ENCODE measurements at regions not wholly inside any gene's neighbourhood (a gene's known extent, or its start where the extent isn't known, plus 50 kb on each side); places are given as distances from the start of the nearest gene placed in this dataset.

DNA sequence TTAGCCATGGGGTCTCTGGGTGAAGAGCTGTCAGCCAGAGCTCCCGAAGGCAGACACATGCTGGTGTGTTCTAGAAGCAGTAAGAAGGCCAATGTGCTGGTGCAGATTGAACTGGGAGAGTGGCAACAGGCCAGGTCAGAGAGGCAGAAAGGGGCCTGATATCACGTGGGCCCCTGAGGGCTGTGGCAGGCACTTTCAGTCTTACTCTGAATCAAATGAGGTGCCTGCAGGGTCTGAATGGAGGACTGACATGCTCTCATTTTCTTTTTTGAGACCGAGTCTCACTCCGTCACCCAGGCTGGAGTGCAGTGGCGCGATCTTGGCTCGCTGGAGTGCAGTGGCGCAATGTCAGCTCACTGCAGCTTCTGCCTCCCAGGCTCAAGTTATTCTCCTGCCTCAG is 293.8 kb downstream of the ABCC12 start:
- H3K4me1 Mint-ChIP-seq (ENCODE audit: low read depth, unreplicated experiment) = no peaks in the 10 kb centered on the region
- H3K27ac Mint-ChIP-seq (ENCODE audit: unreplicated experiment) = no peak overlapping the region
- no peak for DNase-seq
- H3K27me3 Mint-ChIP-seq (ENCODE audit: unreplicated experiment) = peaks cover 8% of the 10 kb centered on the region
- H3K4me3 Mint-ChIP-seq (ENCODE audit: unreplicated experiment) = no peak overlapping the region
- H3K36me3 Mint-ChIP-seq (ENCODE audit: unreplicated experiment) = no peaks in the 10 kb centered on the region
- TF ChIP-seq, protein P1, sequence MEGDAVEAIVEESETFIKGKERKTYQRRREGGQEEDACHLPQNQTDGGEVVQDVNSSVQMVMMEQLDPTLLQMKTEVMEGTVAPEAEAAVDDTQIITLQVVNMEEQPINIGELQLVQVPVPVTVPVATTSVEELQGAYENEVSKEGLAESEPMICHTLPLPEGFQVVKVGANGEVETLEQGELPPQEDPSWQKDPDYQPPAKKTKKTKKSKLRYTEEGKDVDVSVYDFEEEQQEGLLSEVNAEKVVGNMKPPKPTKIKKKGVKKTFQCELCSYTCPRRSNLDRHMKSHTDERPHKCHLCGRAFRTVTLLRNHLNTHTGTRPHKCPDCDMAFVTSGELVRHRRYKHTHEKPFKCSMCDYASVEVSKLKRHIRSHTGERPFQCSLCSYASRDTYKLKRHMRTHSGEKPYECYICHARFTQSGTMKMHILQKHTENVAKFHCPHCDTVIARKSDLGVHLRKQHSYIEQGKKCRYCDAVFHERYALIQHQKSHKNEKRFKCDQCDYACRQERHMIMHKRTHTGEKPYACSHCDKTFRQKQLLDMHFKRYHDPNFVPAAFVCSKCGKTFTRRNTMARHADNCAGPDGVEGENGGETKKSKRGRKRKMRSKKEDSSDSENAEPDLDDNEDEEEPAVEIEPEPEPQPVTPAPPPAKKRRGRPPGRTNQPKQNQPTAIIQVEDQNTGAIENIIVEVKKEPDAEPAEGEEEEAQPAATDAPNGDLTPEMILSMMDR (IDR thresholded peaks at IDR 0.05; ENCODE audit: partially characterized antibody, unreplicated experiment) = no peak
- no peaks in the 10 kb centered on the region for H3K9me3 Mint-ChIP-seq (ENCODE audit: unreplicated experiment)

DNA sequence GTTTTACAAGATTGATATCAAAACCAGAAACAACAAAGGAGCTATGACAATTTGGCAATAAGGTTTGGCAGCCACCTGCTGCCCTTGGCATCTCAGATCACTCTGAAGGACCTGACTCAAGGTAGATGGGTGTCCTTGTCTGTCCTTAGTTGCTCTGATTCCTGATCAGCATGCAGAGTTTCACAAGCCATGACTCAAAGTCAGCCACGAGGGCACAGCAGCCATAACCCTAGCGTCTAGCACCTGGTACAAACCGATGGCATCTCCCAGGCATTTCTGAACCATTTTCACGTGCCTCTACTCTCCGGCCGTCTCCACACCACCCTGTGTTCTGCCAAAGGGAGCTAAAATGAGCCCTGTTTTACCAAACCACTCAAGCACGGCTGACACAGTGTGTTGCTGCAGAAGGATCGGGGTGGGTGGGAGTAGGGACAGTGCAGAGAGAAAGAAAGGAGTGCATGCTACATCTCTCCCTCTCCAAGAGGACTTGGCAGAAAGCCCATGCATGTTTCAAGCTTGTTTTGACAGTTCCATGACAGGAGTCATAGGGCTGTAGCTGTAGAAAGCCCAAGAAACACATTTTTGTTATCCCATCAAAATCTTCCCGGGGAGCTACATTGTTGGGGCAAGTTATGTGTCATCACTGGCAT is 297.3 kb downstream of the ABCC12 start:
- no peak overlapping the region for H3K4me3 Mint-ChIP-seq (ENCODE audit: unreplicated experiment)
- peaks cover 6% of the 10 kb centered on the region for H3K36me3 Mint-ChIP-seq (ENCODE audit: unreplicated experiment)
- peaks cover 6% of the 10 kb centered on the region for H3K9me3 Mint-ChIP-seq (ENCODE audit: unreplicated experiment)
- no peak for DNase-seq
- TF ChIP-seq, protein P1 (IDR thresholded peaks at IDR 0.05; ENCODE audit: partially characterized antibody, unreplicated experiment) = no peak
- peaks cover 14% of the 10 kb centered on the region for H3K27me3 Mint-ChIP-seq (ENCODE audit: unreplicated experiment)
- no peak overlapping the region for H3K27ac Mint-ChIP-seq (ENCODE audit: unreplicated experiment)
- no peaks in the 10 kb centered on the region for H3K4me1 Mint-ChIP-seq (ENCODE audit: low read depth, unreplicated experiment)

DNA sequence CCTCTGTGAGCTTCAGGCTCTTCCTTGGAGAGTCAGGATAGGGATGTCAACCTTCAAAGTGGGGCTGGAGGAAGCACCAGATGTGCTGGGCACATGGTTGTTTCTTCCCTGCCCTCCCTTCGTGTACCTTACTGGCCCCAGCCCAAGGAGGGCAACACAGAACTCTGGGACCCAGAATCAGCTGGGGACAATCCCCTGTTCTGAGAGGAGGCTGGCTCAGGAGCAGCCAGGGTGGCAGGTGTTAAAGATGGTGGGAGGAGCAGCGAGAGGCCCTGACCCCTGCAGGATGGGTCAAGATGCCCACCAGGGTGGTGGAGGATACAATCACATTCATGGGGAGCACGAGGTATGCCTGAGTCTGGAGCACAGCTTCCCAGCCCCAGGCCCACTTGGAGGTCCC is 300.4 kb downstream of the ABCC12 start:
- H3K4me3 Mint-ChIP-seq (ENCODE audit: unreplicated experiment) = no peak overlapping the region
- H3K27me3 Mint-ChIP-seq (ENCODE audit: unreplicated experiment) = peaks cover 11% of the 10 kb centered on the region
- TF ChIP-seq, protein P1 (IDR thresholded peaks at IDR 0.05; ENCODE audit: partially characterized antibody, unreplicated experiment) = no peak
- H3K27ac Mint-ChIP-seq (ENCODE audit: unreplicated experiment) = no peak overlapping the region
- H3K36me3 Mint-ChIP-seq (ENCODE audit: unreplicated experiment) = peaks cover 6% of the 10 kb centered on the region
- H3K4me1 Mint-ChIP-seq (ENCODE audit: low read depth, unreplicated experiment) = no peaks in the 10 kb centered on the region
- peaks cover 6% of the 10 kb centered on the region for H3K9me3 Mint-ChIP-seq (ENCODE audit: unreplicated experiment)
- no peak for DNase-seq

DNA sequence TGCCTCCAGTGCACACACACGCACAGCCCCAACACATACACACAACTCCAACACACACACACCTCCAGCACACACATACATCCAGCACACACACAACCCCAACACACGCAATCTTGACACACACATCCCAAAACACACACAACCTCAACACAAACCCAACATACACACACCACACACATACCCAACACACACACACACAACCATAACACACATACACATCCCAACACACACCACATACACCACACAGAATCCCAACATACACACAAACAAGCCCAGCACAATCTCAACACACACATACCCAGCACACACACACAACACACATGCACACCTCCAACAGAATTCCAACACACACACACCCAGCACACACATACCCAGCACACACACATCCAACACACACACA is 301.1 kb downstream of the ABCC12 start:
- H3K36me3 Mint-ChIP-seq (ENCODE audit: unreplicated experiment) = peaks cover 6% of the 10 kb centered on the region
- H3K4me1 Mint-ChIP-seq (ENCODE audit: low read depth, unreplicated experiment) = no peaks in the 10 kb centered on the region
- TF ChIP-seq, protein P1 (IDR thresholded peaks at IDR 0.05; ENCODE audit: partially characterized antibody, unreplicated experiment) = no peak
- no peak overlapping the region for H3K27ac Mint-ChIP-seq (ENCODE audit: unreplicated experiment)
- no peak for DNase-seq
- peaks cover 6% of the 10 kb centered on the region for H3K9me3 Mint-ChIP-seq (ENCODE audit: unreplicated experiment)
- peaks cover 11% of the 10 kb centered on the region for H3K27me3 Mint-ChIP-seq (ENCODE audit: unreplicated experiment)
- no peak overlapping the region for H3K4me3 Mint-ChIP-seq (ENCODE audit: unreplicated experiment)

DNA sequence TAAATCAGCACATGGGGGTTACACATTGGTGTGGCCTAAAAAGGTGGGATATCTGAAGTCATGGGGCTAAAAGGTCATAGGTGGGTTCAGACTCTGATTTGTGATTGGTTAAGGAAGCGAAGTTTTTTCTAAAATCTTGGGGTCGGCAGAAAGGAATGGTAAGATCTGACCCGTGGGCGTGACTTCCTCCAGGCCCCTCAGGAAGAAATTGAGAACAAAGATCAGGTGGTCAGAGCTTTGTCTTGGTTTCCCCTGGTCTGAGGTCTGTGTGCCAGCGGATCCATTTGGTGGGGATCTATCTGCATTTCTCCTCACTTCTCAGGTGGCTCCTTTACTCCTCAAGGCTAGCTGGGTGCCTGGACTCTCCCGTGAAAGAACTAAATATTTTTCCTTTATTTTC is 302.8 kb downstream of the ABCC12 start:
- TF ChIP-seq, protein P1 (IDR thresholded peaks at IDR 0.05; ENCODE audit: partially characterized antibody, unreplicated experiment) = no peak
- no peak for DNase-seq
- H3K9me3 Mint-ChIP-seq (ENCODE audit: unreplicated experiment) = peaks cover 6% of the 10 kb centered on the region
- H3K27ac Mint-ChIP-seq (ENCODE audit: unreplicated experiment) = no peak overlapping the region
- no peaks in the 10 kb centered on the region for H3K4me1 Mint-ChIP-seq (ENCODE audit: low read depth, unreplicated experiment)
- peaks cover 10% of the 10 kb centered on the region for H3K27me3 Mint-ChIP-seq (ENCODE audit: unreplicated experiment)
- peaks cover 6% of the 10 kb centered on the region for H3K36me3 Mint-ChIP-seq (ENCODE audit: unreplicated experiment)
- H3K4me3 Mint-ChIP-seq (ENCODE audit: unreplicated experiment) = no peak overlapping the region

Measured in glutamatergic neuron (in vitro differentiated cells).